CD4-positive, alpha-beta T cell (primary cell): ENCODE measurements at regions not wholly inside any gene's neighbourhood (a gene's known extent, or its start where the extent isn't known, plus 50 kb on each side); places are given as distances from the start of the nearest gene placed in this dataset.

Source experiments
- ATAC-seq: fragments of 200-7000 bp; cut with Tn5 transposase; one replicate; pipeline ENCODE4 v1.10.0; 2022; ENCODE audit warnings: mild to moderate bottlenecking; ENCODE audit not compliant: poor library complexity
- CTCF ChIA-PET: fragments of 350-600 bp; sonication (Branson Sonifier 250); formaldehyde crosslinking; loops from one replicate; lab custom pipeline; 2021; ENCODE audit warnings: antibody characterized with exemption, inconsistent platforms; lab: Charles Lee
- POLR2A ChIA-PET: fragments of 350-600 bp; sonication (Branson Sonifier 250); formaldehyde crosslinking; loops from one replicate; lab custom pipeline; 2021; ENCODE audit warnings: antibody characterized with exemption, inconsistent platforms; lab: Charles Lee
- DNase-seq, 14 experiments: peaks; one replicate each; pipeline ENCODE4 v3.0.0-alpha.2; 2013 to 2020; ENCODE audit warnings: mixed read lengths in 2 of 14
- H3K27ac ChIP-seq, 2 donors: one replicate each; pipeline versions ENCODE4 v1.5.1 to v1.7.0; 2013; ENCODE audit warnings: low read length in 2 of 2, low read depth in 1 of 2, mild to moderate bottlenecking in 1 of 2
- H3K27me3 ChIP-seq, 2 experiments: 1 replicate in 1 of 2; 2 replicates in 1 of 2; pipeline versions ENCODE4 v1.6.1 to v1.7.0; 2013; ENCODE audit warnings: low read length in 2 of 2, control low read depth in 1 of 2, mild to moderate bottlenecking in 1 of 2, moderate library complexity in 1 of 2; ENCODE audit not compliant: insufficient read depth in 2 of 2, control insufficient read depth in 1 of 2
- H3K36me3 ChIP-seq: one replicate; pipeline ENCODE4 v1.6.1; 2013; ENCODE audit warnings: low read length, control low read depth; ENCODE audit not compliant: insufficient read depth
- H3K4me1 ChIP-seq: one replicate; pipeline ENCODE4 v1.6.1; 2013; ENCODE audit warnings: low read length, control low read depth; ENCODE audit not compliant: insufficient read depth
- H3K4me3 ChIP-seq: one replicate; pipeline ENCODE4 v1.5.1; 2013; ENCODE audit warnings: mild to moderate bottlenecking, low read length, moderate library complexity
- H3K9me3 ChIP-seq, 2 experiments: 1 replicate in 1 of 2; 2 replicates in 1 of 2; pipeline versions ENCODE4 v1.6.1 to v1.7.0; 2013; ENCODE audit warnings: low read length in 2 of 2, mild to moderate bottlenecking in 2 of 2, control low read depth in 1 of 2, moderate library complexity in 1 of 2; ENCODE audit not compliant: control insufficient read depth in 1 of 2, insufficient read depth in 1 of 2
- H3K27ac Mint-ChIP-seq: one replicate; pipeline ENCODE4 v1.8.0; 2020; ENCODE audit warnings: mixed read lengths
- H3K27me3 Mint-ChIP-seq: one replicate; pipeline ENCODE4 v1.8.0; 2021; ENCODE audit warnings: mixed read lengths
- H3K36me3 Mint-ChIP-seq: one replicate; pipeline ENCODE4 v1.8.0; 2021; ENCODE audit warnings: low read depth, mixed read lengths
- H3K4me1 Mint-ChIP-seq: one replicate; pipeline ENCODE4 v1.8.0; 2021; ENCODE audit warnings: low read depth, mixed read lengths
- H3K4me3 Mint-ChIP-seq: one replicate; pipeline ENCODE4 v1.8.0; 2020; ENCODE audit warnings: mild to moderate bottlenecking, mixed read lengths
- H3K9me3 Mint-ChIP-seq: one replicate; pipeline ENCODE4 v1.8.0; 2020; ENCODE audit warnings: mixed read lengths
- intact Hi-C, 2 experiments: fragments of 100-400 bp; cut with DNase I in 1 of 2; cut with micrococcal nuclease in 1 of 2; formaldehyde crosslinking; loops; one replicate each; pipeline versions ENCODE4 v1.15.1 to v1.9.0; 2023 to 2025; cut with DNase I, micrococcal nuclease
- TF ChIP-seq, protein P1 (sequence below): fragments of 200-600 bp; IDR thresholded peaks from one replicate; pipeline ENCODE4 v1.8.0; 2022; ENCODE audit warnings: antibody characterized with exemption, mild to moderate bottlenecking

DNA sequence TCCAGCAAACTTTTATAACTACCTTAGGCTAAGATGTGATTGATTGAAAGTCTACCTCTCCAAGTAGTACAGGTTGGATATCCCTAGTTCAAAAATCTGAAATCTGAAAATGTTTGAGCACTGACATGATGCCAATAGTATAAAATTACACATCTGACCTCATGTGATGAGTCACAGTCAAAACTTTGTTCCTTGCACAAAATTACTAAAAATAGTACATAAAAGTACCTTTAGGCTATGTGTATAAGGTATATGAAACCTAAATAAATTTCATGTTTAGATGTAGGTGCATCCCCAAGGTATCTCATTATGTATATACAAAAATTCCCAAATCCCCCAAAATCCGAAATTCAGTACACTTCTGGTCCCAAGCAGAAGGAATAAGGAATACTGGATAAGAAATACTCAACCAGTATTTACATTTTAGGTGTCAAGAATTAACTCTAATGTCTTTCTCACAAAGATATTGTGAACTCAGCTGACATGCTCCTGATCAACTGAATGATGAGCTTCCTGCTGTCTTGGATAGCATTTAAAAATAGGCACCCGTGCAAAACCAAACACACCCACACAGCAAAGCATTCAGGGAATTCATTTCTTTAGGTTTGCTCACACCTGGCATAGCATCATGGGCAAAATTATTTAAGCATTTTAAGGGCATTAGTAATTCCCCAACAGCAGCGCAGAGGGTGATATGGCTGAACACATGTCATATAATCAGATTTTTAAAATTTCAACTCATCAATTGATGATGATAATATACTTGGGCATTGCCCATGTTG lies 497.4 kb upstream of the MEIS1 start:
- Histone ChIP-seq H3K36me3 (no peaks in the 10 kb centered on the region), H3K9me3 (no peaks in the 10 kb centered on the region), H3K4me1 (no peaks in the 10 kb centered on the region), H3K27ac (no peak overlapping the region), H3K27me3 (no peaks in the 10 kb centered on the region), H3K4me3 (no peak overlapping the region)
- no peak for ATAC-seq
- ChIA-PET CTCF (interaction anchor here (1.1 kb wide), 1 partner anchor 65 kb away, joined by 3 read pairs; no protein-coding TSS in a partner anchor), POLR2A (no interaction called here)
- intact Hi-C loops = no loop called here
- H3K9me3 Mint-ChIP-seq = no peaks in the 10 kb centered on the region
- H3K4me3 Mint-ChIP-seq = no peak overlapping the region
- peaks cover 12% of the 10 kb centered on the region for H3K27me3 Mint-ChIP-seq
- H3K4me1 Mint-ChIP-seq = no peaks in the 10 kb centered on the region
- no peak for DNase-seq
- H3K36me3 Mint-ChIP-seq = no peaks in the 10 kb centered on the region
- TF ChIP-seq, protein P1, sequence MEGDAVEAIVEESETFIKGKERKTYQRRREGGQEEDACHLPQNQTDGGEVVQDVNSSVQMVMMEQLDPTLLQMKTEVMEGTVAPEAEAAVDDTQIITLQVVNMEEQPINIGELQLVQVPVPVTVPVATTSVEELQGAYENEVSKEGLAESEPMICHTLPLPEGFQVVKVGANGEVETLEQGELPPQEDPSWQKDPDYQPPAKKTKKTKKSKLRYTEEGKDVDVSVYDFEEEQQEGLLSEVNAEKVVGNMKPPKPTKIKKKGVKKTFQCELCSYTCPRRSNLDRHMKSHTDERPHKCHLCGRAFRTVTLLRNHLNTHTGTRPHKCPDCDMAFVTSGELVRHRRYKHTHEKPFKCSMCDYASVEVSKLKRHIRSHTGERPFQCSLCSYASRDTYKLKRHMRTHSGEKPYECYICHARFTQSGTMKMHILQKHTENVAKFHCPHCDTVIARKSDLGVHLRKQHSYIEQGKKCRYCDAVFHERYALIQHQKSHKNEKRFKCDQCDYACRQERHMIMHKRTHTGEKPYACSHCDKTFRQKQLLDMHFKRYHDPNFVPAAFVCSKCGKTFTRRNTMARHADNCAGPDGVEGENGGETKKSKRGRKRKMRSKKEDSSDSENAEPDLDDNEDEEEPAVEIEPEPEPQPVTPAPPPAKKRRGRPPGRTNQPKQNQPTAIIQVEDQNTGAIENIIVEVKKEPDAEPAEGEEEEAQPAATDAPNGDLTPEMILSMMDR = no peak
- H3K27ac Mint-ChIP-seq = no peak overlapping the region

DNA sequence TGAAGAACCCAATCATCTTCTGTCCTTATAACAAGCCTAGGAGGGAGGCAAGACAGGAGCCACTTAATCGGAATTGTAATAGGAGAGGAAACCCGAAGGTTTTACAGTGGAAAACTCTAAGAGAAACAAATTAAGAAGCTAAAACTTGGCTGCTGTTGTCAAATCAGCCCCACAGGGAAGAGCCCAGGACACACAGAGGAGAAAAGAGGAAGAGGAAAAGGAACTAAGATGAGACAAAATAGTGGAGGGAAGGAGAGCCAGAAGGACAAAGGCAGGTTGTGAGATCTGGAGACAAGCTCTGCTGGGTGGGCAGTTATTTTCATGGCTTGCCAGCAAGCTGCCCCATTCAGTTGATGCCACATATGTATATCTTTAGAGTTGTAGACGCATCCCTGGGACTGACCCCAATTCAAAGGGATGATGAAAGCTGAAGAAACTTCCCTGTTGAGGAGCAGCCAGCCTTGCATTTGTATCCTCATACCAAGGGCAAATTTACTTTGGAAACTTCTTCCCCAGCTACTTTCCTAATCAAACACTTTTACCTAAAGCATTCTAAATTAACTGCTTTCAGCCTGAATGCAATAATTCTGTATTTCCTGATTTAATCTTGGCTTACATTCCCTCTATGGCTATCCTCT lies 499.8 kb upstream of the MEIS1 start:
- ATAC-seq = no peak
- Histone ChIP-seq H3K4me3 (no peak overlapping the region), H3K9me3 (no peaks in the 10 kb centered on the region), H3K36me3 (no peaks in the 10 kb centered on the region), H3K4me1 (no peaks in the 10 kb centered on the region), H3K27ac (no peak overlapping the region), H3K27me3 (no peaks in the 10 kb centered on the region)
- H3K4me3 Mint-ChIP-seq = no peak overlapping the region
- DNase-seq = no peak
- intact Hi-C loops = no loop called here
- H3K4me1 Mint-ChIP-seq = no peaks in the 10 kb centered on the region
- H3K36me3 Mint-ChIP-seq = no peaks in the 10 kb centered on the region
- ChIA-PET CTCF (no interaction called here), POLR2A (no interaction called here)
- H3K27me3 Mint-ChIP-seq = peaks cover 16% of the 10 kb centered on the region
- H3K9me3 Mint-ChIP-seq = peaks cover 3% of the 10 kb centered on the region
- no peak overlapping the region for H3K27ac Mint-ChIP-seq
- TF ChIP-seq, protein P1 = no peak

DNA sequence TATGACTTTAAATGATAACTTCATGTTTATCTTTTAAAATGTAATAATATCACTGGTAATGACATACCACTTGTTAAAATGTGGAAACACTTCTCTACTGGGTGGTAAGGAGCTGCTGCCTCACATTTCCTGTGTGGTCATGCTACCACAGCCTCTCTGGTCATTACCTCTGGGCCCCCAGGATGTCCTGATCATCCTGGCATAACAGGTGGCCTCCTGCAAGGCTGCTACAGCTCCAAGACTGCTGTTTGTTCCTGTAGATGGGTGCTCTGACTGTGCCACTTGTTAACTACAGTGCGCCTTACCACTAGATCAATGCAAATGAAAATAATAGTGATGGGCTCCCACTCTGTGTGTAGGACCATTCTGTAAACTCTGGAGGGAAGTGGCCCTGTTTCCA lies 500.2 kb upstream of the SPRED2 start:
- H3K27me3 ChIP-seq = no peaks in the 10 kb centered on the region
- peaks cover 3% of the 10 kb centered on the region for H3K9me3 Mint-ChIP-seq
- H3K27ac Mint-ChIP-seq = no peak overlapping the region
- POLR2A ChIA-PET = no interaction called here
- no peak overlapping the region for H3K4me3 Mint-ChIP-seq
- CTCF ChIA-PET = no interaction called here
- no peak overlapping the region for H3K27ac ChIP-seq
- H3K27me3 Mint-ChIP-seq = peaks cover 16% of the 10 kb centered on the region
- H3K9me3 ChIP-seq = no peaks in the 10 kb centered on the region
- H3K36me3 ChIP-seq = no peaks in the 10 kb centered on the region
- no peaks in the 10 kb centered on the region for H3K36me3 Mint-ChIP-seq
- H3K4me1 ChIP-seq = no peaks in the 10 kb centered on the region
- no peak overlapping the region for H3K4me3 ChIP-seq
- TF ChIP-seq, protein P1 = no peak
- intact Hi-C loops = no loop called here
- DNase-seq = no peak
- no peaks in the 10 kb centered on the region for H3K4me1 Mint-ChIP-seq
- ATAC-seq = no peak
